Activated CD4-positive, alpha-beta memory T cell treated with anti-CD3 and anti-CD28 coated beads, Interleukin-2, amount 10 ng/mL, durations not matched to agents 7 days and 5 days (primary cell): ENCODE measurements at regions not wholly inside any gene's neighbourhood (a gene's known extent, or its start where the extent isn't known, plus 50 kb on each side); places are given as distances from the start of the nearest gene placed in this dataset.

Source experiments
- CTCF ChIA-PET: fragments of 350-600 bp; sonication (Branson Sonifier 250); formaldehyde crosslinking; loops from one replicate; lab custom pipeline; 2021; ENCODE audit warnings: antibody characterized with exemption, inconsistent platforms; lab: Charles Lee
- POLR2A ChIA-PET: fragments of 350-600 bp; sonication (Branson Sonifier 250); formaldehyde crosslinking; loops from one replicate; lab custom pipeline; 2021; ENCODE audit warnings: antibody characterized with exemption; lab: Charles Lee
- DNase-seq: peaks from one replicate; pipeline ENCODE4 v3.0.0-alpha.2; 2020
- H3K27ac Mint-ChIP-seq: one replicate; pipeline ENCODE4 v1.8.0; 2021; ENCODE audit warnings: mild to moderate bottlenecking, mixed read lengths
- H3K27me3 Mint-ChIP-seq: one replicate; pipeline ENCODE4 v1.8.0; 2021; ENCODE audit warnings: mixed read lengths
- H3K36me3 Mint-ChIP-seq: one replicate; pipeline ENCODE4 v1.8.0; 2021; ENCODE audit warnings: low read depth, mixed read lengths
- H3K4me1 Mint-ChIP-seq: one replicate; pipeline ENCODE4 v1.8.0; 2021; ENCODE audit warnings: mixed read lengths
- H3K4me3 Mint-ChIP-seq: one replicate; pipeline ENCODE4 v1.8.0; 2021; ENCODE audit warnings: mild to moderate bottlenecking, mixed read lengths
- H3K9me3 Mint-ChIP-seq: one replicate; pipeline ENCODE4 v1.8.0; 2021; ENCODE audit warnings: mixed read lengths

GRCh38 chr4:45331802-45332201 lies 605.4 kb upstream of the GNPDA2 start:
- no peak for DNase-seq
- ChIA-PET POLR2A (no interaction called here), CTCF (no interaction called here)
- H3K27ac Mint-ChIP-seq = no peak overlapping the region
- H3K27me3 Mint-ChIP-seq = no peaks in the 10 kb centered on the region
- H3K9me3 Mint-ChIP-seq = no peaks in the 10 kb centered on the region
- no peaks in the 10 kb centered on the region for H3K4me1 Mint-ChIP-seq
- H3K36me3 Mint-ChIP-seq = no peaks in the 10 kb centered on the region
- H3K4me3 Mint-ChIP-seq = no peak overlapping the region

DNA sequence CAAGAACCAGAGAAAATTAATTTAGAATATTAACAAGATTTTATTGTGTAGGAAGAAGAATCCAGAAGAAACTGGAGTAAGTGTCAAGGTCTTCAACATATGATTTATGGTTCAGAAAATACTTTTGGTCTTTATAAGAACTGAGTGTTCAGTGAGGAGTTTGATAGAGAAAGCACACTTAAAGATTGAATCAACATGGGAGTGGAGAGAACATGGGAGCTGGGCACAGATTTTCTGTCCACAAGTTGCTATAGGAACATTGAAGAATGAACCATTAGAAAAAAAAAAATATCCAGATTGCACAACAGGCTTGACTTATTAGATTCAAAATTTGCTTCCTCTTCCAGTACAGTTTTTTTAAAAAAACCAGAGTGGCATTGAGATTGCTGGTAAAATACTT lies 601.2 kb upstream of the GNPDA2 start:
- no peaks in the 10 kb centered on the region for H3K4me1 Mint-ChIP-seq
- DNase-seq = no peak
- H3K27me3 Mint-ChIP-seq = no peaks in the 10 kb centered on the region
- H3K9me3 Mint-ChIP-seq = no peaks in the 10 kb centered on the region
- no peak overlapping the region for H3K4me3 Mint-ChIP-seq
- no peaks in the 10 kb centered on the region for H3K36me3 Mint-ChIP-seq
- POLR2A ChIA-PET = no interaction called here
- CTCF ChIA-PET = no interaction called here
- H3K27ac Mint-ChIP-seq = no peak overlapping the region

DNA sequence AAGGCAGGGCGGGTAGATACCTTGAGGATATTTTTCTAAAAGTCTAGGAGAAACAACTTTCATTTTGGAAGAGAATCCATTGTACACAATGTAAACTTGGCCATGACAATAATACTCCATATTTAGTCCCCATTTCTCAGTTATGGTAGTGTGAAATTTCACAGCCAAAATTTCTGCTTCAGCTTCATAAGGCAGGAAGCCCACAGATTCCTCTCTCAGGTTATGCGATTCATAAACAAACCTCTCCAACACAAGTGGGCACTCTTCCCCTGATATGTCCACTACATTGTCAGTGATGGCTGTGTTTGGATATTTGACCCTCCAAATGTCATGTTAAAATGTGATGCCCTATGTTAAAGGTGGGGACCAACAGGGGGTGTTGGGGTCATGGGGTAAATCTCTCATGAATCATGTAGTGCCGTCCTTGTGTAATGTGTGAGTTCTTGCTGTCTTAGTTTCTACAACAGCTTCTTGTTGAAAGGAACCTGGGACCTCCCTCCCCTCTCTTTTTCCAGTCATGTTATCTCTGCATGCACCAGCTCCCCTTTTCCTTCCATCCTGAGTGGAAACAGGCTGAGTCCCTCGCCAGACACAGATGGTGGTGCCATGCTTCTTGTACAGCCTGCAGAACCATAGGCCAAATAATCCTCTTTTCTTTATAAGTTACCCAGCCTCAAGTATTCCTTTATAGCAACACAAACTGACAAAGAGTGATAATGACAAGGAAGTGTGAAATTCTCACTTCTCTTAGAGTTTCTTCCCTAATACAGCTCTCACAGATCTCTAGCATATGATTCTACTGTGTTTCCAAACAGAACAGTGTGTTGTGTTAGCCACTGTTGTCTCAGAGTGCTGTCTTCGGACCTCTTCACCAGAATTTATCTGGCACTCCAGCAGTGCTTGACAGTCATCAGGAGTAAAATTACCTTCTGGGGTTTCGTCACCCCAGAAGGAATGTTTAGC lies 598.4 kb upstream of the GNPDA2 start:
- POLR2A ChIA-PET = no interaction called here
- H3K4me1 Mint-ChIP-seq = no peaks in the 10 kb centered on the region
- H3K36me3 Mint-ChIP-seq = no peaks in the 10 kb centered on the region
- DNase-seq = no peak
- no peaks in the 10 kb centered on the region for H3K9me3 Mint-ChIP-seq
- CTCF ChIA-PET = no interaction called here
- H3K27me3 Mint-ChIP-seq = no peaks in the 10 kb centered on the region
- H3K4me3 Mint-ChIP-seq = no peak overlapping the region
- H3K27ac Mint-ChIP-seq = no peak overlapping the region

DNA sequence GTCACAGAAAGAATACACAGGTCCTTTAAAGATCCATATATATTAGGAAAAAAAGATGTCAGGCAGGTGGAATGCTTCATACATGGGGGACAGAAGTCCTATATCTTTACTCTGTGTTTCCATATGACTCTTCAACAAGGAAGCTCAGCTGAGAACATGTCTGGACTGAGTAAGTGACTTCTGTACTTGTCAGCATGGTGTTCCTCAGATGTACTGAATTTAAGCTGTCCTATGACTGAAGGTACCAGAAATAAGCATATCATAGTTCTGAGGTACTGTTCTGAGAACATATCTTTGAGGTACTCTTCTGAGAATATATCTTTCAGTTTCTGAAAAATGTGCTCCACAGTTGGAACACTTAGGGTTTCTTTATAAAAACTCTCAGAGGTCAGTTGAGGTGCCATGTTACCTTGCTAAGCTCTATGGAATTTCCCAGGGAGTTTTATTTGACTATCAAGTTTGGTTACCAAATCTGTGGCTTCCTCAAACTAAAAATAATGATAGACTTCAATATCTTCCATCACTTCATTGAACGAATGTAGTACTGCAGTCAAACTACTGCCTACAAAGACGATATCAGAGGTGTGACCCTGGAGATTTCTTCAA lies 597.2 kb upstream of the GNPDA2 start:
- Mint-ChIP-seq H3K27me3 (no peaks in the 10 kb centered on the region), H3K36me3 (no peaks in the 10 kb centered on the region), H3K4me3 (no peak overlapping the region), H3K27ac (no peak overlapping the region), H3K9me3 (no peaks in the 10 kb centered on the region), H3K4me1 (no peaks in the 10 kb centered on the region)
- DNase-seq = no peak
- ChIA-PET CTCF (no interaction called here), POLR2A (no interaction called here)

DNA sequence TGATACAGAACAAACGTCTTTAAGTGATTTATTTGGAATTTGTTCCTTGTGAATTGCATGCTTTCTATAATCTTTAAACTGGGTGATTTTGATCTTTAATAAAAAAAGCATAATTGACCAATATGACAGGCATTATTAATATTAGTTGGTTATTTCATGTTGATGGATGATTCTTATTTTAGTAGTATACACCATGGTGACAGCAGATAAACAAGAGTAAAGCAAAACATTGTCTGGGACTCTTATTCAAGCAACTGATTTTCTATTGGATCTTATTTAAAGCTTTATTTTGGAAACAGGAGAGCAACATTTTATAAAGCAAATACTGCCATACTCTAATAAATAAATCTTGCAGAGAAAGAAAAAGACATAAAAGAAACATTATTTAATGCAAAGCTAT lies 591.4 kb upstream of the GNPDA2 start:
- no peak for DNase-seq
- Mint-ChIP-seq H3K36me3 (no peaks in the 10 kb centered on the region), H3K9me3 (peaks cover 4% of the 10 kb centered on the region), H3K4me1 (no peaks in the 10 kb centered on the region), H3K27me3 (no peaks in the 10 kb centered on the region), H3K4me3 (no peak overlapping the region), H3K27ac (no peak overlapping the region)
- POLR2A ChIA-PET = no interaction called here
- CTCF ChIA-PET = no interaction called here

- CTCF ChIA-PET = no interaction called here
- POLR2A ChIA-PET = no interaction called here
- H3K27ac Mint-ChIP-seq = no peak overlapping the region
- DNase-seq = no peak
- H3K27me3 Mint-ChIP-seq = no peaks in the 10 kb centered on the region
- H3K9me3 Mint-ChIP-seq = peaks cover 4% of the 10 kb centered on the region
- no peaks in the 10 kb centered on the region for H3K36me3 Mint-ChIP-seq
- no peaks in the 10 kb centered on the region for H3K4me1 Mint-ChIP-seq
- H3K4me3 Mint-ChIP-seq = no peak overlapping the region
These were observed 590.9 kb upstream of the GNPDA2 start for GRCh38 chr4:45317276-45317675.

- Mint-ChIP-seq H3K4me1 (no peaks in the 10 kb centered on the region), H3K27ac (no peak overlapping the region), H3K9me3 (peaks cover 5% of the 10 kb centered on the region), H3K36me3 (no peaks in the 10 kb centered on the region), H3K27me3 (no peaks in the 10 kb centered on the region), H3K4me3 (no peak overlapping the region)
- no peak for DNase-seq
- POLR2A ChIA-PET = no interaction called here
- CTCF ChIA-PET = no interaction called here
These were observed 589.9 kb upstream of the GNPDA2 start for GRCh38 chr4:45316257-45316656.

GRCh38 chr4:45302828-45303227 lies 576.5 kb upstream of the GNPDA2 start:
- Mint-ChIP-seq H3K36me3 (no peaks in the 10 kb centered on the region), H3K9me3 (no peaks in the 10 kb centered on the region), H3K27me3 (no peaks in the 10 kb centered on the region), H3K27ac (no peak overlapping the region), H3K4me3 (no peak overlapping the region), H3K4me1 (no peaks in the 10 kb centered on the region)
- DNase-seq = no peak
- CTCF ChIA-PET = no interaction called here
- POLR2A ChIA-PET = no interaction called here

- ChIA-PET CTCF (no interaction called here), POLR2A (no interaction called here)
- Mint-ChIP-seq H3K4me3 (no peak overlapping the region), H3K27ac (no peak overlapping the region), H3K4me1 (no peaks in the 10 kb centered on the region), H3K36me3 (no peaks in the 10 kb centered on the region), H3K27me3 (no peaks in the 10 kb centered on the region), H3K9me3 (peaks cover 17% of the 10 kb centered on the region)
- DNase-seq = no peak
These were observed 568.1 kb upstream of the GNPDA2 start for GRCh38 chr4:45294464-45294863.

GRCh38 chr4:45293335-45293734 lies 567.0 kb upstream of the GNPDA2 start:
- no peaks in the 10 kb centered on the region for H3K27me3 Mint-ChIP-seq
- DNase-seq = no peak
- no peaks in the 10 kb centered on the region for H3K36me3 Mint-ChIP-seq
- H3K4me3 Mint-ChIP-seq = no peak overlapping the region
- peaks cover 18% of the 10 kb centered on the region for H3K9me3 Mint-ChIP-seq
- POLR2A ChIA-PET = no interaction called here
- CTCF ChIA-PET = no interaction called here
- no peaks in the 10 kb centered on the region for H3K4me1 Mint-ChIP-seq
- H3K27ac Mint-ChIP-seq = no peak overlapping the region

GRCh38 chr4:45292844-45293243 lies 566.5 kb upstream of the GNPDA2 start:
- POLR2A ChIA-PET = no interaction called here
- CTCF ChIA-PET = no interaction called here
- H3K27ac Mint-ChIP-seq = no peak overlapping the region
- H3K9me3 Mint-ChIP-seq = peaks cover 20% of the 10 kb centered on the region
- H3K4me3 Mint-ChIP-seq = no peak overlapping the region
- no peaks in the 10 kb centered on the region for H3K36me3 Mint-ChIP-seq
- H3K27me3 Mint-ChIP-seq = no peaks in the 10 kb centered on the region
- no peak for DNase-seq
- H3K4me1 Mint-ChIP-seq = no peaks in the 10 kb centered on the region

DNA sequence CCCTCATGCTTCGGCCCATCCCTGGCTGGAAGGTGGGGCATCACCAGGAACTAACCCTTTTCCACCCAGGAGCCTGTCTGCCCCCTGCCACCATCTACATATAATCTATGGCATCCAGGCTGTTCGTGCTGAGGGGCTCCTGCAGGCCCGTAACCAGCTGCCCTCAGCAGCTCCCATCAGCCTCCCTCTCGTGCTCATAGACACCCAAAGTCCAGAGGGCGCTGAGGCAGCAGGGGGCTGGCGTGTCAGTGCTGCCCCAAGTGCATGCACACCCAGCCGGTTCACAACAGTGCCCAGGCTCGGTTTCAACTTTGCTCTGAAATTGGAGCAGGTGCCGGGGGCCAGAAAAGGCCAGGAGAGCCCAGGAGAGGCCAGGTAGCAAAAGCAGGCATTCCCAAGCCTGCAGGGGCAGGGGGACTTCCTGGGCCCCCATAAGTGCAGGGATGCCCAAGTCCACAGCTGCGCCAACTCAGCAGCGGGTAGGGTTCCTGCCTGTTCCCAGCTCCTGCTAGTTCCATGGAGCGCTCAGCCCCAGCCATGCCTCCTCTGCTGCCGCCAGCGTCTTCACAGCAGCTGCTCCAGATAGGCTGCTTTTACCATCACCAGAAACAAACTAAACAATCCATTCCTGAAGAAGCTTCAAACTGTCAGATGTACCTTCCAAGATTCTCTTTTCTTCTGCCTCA lies 558.2 kb upstream of the GNPDA2 start:
- no peak overlapping the region for H3K27ac Mint-ChIP-seq
- H3K4me1 Mint-ChIP-seq = no peaks in the 10 kb centered on the region
- no peak for DNase-seq

GRCh38 chr4:45283352-45283751 lies 557.0 kb upstream of the GNPDA2 start:
- POLR2A ChIA-PET = no interaction called here
- no peak overlapping the region for H3K27ac Mint-ChIP-seq
- DNase-seq = no peak
- CTCF ChIA-PET = no interaction called here
- peaks cover 11% of the 10 kb centered on the region for H3K9me3 Mint-ChIP-seq
- no peaks in the 10 kb centered on the region for H3K36me3 Mint-ChIP-seq
- no peaks in the 10 kb centered on the region for H3K4me1 Mint-ChIP-seq
- no peak overlapping the region for H3K4me3 Mint-ChIP-seq
- H3K27me3 Mint-ChIP-seq = no peaks in the 10 kb centered on the region

More for the DNA sequence above, 558.2 kb upstream of the GNPDA2 start:
- Mint-ChIP-seq H3K4me3 (no peak overlapping the region), H3K9me3 (peaks cover 13% of the 10 kb centered on the region), H3K27me3 (no peaks in the 10 kb centered on the region), H3K36me3 (no peaks in the 10 kb centered on the region)
- ChIA-PET CTCF (no interaction called here), POLR2A (no interaction called here)
